ENCODE measurements at regions not wholly inside any gene's neighbourhood (a gene's known extent, or its start where the extent isn't known, plus 50 kb on each side); places are given as distances from the start of the nearest gene placed in this dataset.

GRCh38 chr14:22203036-22203435 lies 386.0 kb downstream of the DAD1 start:
- TF ChIP-seq TAF1 (IDR thresholded peaks at IDR 0.05; ENCODE audit: low read depth, low read length) (no peak), POLR2A (IDR thresholded peaks at IDR 0.05; ENCODE audit: low read depth, low read length) (no peak)
